ENCODE measurements at regions not wholly inside any gene's neighbourhood (a gene's known extent, or its start where the extent isn't known, plus 50 kb on each side); places are given as distances from the start of the nearest gene placed in this dataset.

GRCh38 chr2:10183146-10183675 lies 60.7 kb downstream of the RRM2 start:
- ATAC-seq (peak in 2 of 4 donors; percentile 18 to 36), DNase-seq (no peak)
- no peak for TF ChIP-seq CTCF (IDR thresholded peaks at IDR 0.05)
- no peaks in the 10 kb centered on the region for H3K4me1 ChIP-seq
- H3K27me3 ChIP-seq (ENCODE audit: insufficient read depth in 3 of 3, low read length in 2 of 3): peaks cover 0 to 4% (median 3%) of the 10 kb centered on the region in 3 donors
- intact Hi-C loops (cut with DNase I): no loop called here
- no peak overlapping the region for H3K27ac ChIP-seq
- 44 to 66% (median 45%) methylated on average over 7 of the region's 7 CpGs for WGBS, 3 donors
- H3K9me3 ChIP-seq: no peaks in the 10 kb centered on the region
- H3K4me3 ChIP-seq: no peak overlapping the region
- no peaks in the 10 kb centered on the region for H3K36me3 ChIP-seq (ENCODE audit: insufficient read depth in 1 of 2, low read depth in 1 of 2)

- DNase-seq (no peak), ATAC-seq (no peak)
- intact Hi-C loops (cut with DNase I): no loop called here
- H3K9me3 ChIP-seq: no peaks in the 10 kb centered on the region
- H3K36me3 ChIP-seq (ENCODE audit: insufficient read depth in 1 of 2, low read depth in 1 of 2): no peaks in the 10 kb centered on the region
- WGBS, 3 donors: 54 to 78% (median 62%) methylated on average over 6 of the region's 6 CpGs
- no peaks in the 10 kb centered on the region for H3K4me1 ChIP-seq
- TF ChIP-seq CTCF (IDR thresholded peaks at IDR 0.05): no peak
- no peak overlapping the region for H3K4me3 ChIP-seq
- H3K27ac ChIP-seq: no peak overlapping the region
- H3K27me3 ChIP-seq (ENCODE audit: insufficient read depth in 3 of 3, low read length in 2 of 3): peaks cover 0 to 9% (median 4%) of the 10 kb centered on the region in 3 donors
These were observed 61.9 kb downstream of the RRM2 start for GRCh38 chr2:10184421-10184820.

GRCh38 chr2:10185046-10185445 lies 62.5 kb downstream of the RRM2 start:
- H3K4me3 ChIP-seq: no peak overlapping the region
- H3K27ac ChIP-seq: no peak overlapping the region
- H3K4me1 ChIP-seq: no peaks in the 10 kb centered on the region
- no peaks in the 10 kb centered on the region for H3K9me3 ChIP-seq
- peaks cover 0 to 9% (median 4%) of the 10 kb centered on the region in 3 donors for H3K27me3 ChIP-seq (ENCODE audit: insufficient read depth in 3 of 3, low read length in 2 of 3)
- DNase-seq: no peak
- 25 to 34% (median 31%) methylated on average over 8 of the region's 8 CpGs for WGBS, 3 donors
- no peaks in the 10 kb centered on the region for H3K36me3 ChIP-seq (ENCODE audit: insufficient read depth in 1 of 2, low read depth in 1 of 2)
- no peak for TF ChIP-seq CTCF (IDR thresholded peaks at IDR 0.05)
- ATAC-seq: no peak
- intact Hi-C loops (cut with DNase I): no loop called here

GRCh38 chr2:10185755-10186154 lies 63.2 kb downstream of the RRM2 start:
- DNase-seq (no peak), ATAC-seq (no peak)
- no peak for TF ChIP-seq CTCF (IDR thresholded peaks at IDR 0.05)
- WGBS, 3 donors: 67 to 80% (median 68%) methylated on average over 4 of the region's 4 CpGs
- Histone ChIP-seq H3K36me3 (ENCODE audit: insufficient read depth in 1 of 2, low read depth in 1 of 2) (no peaks in the 10 kb centered on the region), H3K9me3 (no peaks in the 10 kb centered on the region), H3K4me3 (no peak overlapping the region), H3K27me3 (ENCODE audit: insufficient read depth in 3 of 3, low read length in 2 of 3) (peaks cover 0 to 9% (median 4%) of the 10 kb centered on the region in 3 donors), H3K27ac (no peak overlapping the region), H3K4me1 (no peaks in the 10 kb centered on the region)
- intact Hi-C loops (cut with DNase I): no loop called here

Data from psoas muscle (tissue), 7 donors.